CD4-positive, alpha-beta T cell treated with Interleukin-6 for 4 hours (primary cell): ENCODE measurements at regions not wholly inside any gene's neighbourhood (a gene's known extent, or its start where the extent isn't known, plus 50 kb on each side); places are given as distances from the start of the nearest gene placed in this dataset.

Source experiments
- DNase-seq: peaks from one replicate; pipeline ENCODE4 v3.0.0-alpha.2; 2020; ENCODE audit warnings: mixed read lengths

DNA sequence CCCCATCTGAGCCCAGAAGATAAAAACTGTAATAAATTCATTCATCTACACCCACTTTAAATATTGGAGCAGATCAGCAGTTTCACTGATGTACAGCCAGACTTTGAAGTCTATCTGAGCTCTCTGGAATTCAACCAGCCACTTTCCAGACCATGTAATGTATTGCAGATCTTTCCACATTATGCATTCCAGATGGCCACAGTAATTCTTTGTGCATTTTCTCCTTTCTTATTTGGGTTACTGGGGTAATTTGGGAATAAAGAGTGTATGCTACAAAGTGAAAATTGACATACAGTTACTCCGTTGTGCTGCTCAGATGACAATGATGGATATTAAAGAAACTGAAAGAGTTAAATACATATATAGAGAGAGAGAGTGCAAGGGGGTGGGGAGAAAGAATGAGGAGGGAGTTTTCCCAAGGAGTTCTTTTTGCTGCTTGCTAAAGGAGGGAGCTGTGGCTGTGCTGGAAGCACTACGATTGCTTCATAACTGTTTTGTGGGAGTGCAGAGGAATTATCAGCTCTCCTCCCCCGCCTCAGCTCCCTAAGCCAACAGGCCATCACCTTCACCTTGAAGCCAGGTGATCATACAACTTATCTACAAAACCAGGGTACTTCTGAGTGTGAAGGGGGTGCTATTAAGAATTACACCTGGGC lies 152.8 kb downstream of the GAS1 start:
- no peak for DNase-seq

DNA sequence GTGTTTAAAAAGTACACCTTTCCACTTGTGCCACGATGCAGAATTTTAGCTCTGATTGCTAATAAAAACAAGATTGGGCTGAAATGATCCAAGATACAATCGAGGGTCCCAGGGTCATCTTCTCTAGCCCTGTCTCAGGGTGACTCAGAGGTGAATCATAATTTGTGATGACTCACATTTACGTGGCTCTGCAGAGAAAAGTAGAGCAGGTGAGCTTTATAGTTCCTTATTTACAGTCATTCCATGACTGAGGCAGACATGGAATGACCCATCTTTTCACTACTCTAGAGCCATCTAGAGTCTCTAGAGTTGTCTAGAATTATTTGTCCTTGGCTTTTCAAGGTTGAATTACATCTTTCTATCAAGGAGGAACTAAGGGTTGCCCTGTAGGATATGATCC lies 155.2 kb downstream of the GAS1 start:
- DNase-seq = no peak

DNA sequence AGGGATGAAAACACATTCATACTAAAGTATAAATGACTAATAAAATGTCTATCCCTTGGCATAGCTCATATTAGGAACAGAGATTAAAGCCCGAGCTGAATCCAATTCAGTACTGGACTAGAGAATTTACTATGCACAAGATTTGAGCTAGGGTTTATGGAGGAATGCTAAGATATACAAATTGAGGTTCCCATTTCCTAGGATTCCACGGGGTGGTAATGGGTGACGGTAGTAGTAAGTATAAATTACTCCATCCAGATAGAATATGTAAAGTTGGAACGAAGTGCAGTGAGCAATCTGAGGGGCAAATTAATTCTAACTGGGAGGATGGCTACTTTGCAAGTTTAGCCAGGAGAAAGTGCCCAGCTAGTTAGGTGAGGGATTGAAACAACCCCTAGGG lies 156.5 kb downstream of the GAS1 start:
- DNase-seq = no peak

DNA sequence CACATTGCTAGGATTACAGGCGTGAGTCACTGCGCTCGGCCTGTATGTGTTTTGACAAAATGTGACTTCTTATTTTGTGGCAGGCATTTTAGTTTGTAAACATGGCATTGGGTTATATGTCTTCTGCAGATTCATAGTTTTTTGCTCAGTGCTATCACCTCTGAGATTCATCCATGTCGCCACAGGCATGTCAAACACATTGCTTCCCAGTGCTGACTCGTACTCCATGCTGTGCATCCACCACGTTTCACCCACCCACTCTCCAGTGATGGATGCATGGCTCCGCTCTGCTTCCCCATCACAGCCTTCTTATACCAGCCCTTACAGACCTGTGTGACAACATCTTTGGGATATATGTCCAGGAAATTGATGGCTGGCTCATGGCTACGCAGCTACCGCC lies 158.8 kb downstream of the GAS1 start:
- no peak for DNase-seq

DNA sequence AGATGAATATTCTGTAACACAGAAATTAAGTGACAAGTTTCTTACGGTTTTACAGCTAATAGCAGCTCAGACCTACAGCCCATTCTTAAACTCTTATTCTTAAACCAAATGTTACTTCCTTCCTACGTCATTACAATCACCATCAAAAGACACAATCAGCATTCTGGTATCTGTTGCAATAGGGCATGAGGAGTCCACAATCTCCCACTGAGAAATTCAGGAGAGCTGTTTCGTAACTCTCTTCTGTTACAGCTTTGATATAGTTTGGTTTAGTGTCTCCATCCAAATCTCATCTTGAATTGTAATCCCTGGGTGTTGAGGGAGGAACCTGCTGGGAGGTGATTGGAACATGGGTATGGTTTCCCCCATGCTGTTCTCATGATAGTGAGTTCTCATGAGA lies 163.4 kb downstream of the GAS1 start:
- DNase-seq = no peak

DNA sequence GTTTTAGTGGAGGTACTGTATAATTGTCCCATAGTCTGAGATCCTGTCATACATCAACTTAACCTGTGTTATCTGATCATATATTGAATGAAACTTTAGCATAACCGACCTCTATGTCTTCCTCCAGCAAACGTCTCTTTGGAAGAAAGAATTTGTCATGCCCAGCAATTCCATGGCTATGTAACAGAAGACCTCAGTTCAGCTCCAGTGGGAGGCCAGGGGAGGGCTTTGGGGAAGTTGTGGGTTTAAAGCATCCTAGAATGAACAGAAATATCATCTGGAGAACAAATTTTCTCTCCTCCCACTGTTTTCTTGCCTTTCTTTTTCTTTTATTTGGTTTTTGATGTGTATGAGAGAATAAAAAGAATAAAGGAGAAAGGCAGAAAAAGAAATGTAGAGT lies 164.5 kb downstream of the GAS1 start:
- no peak for DNase-seq

DNA sequence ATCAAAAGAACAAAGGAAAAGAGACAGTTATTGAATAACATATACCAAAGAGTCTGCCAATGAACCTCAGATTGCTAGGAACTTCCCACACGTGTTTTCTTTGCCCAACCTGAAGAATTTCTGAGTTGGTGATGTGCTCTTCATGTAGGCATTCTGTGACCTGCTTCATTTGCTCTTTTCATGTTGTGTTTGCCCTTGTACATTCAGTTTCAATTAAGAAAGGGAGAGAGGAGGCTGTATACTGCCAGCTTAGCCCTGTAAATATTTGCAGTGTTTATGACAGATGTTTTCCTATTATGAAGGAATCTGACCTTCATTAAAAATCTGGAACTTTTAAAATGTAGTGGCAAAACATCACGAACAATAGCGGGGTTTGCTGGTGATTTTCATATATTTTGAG lies 168.5 kb downstream of the GAS1 start:
- DNase-seq = no peak

DNA sequence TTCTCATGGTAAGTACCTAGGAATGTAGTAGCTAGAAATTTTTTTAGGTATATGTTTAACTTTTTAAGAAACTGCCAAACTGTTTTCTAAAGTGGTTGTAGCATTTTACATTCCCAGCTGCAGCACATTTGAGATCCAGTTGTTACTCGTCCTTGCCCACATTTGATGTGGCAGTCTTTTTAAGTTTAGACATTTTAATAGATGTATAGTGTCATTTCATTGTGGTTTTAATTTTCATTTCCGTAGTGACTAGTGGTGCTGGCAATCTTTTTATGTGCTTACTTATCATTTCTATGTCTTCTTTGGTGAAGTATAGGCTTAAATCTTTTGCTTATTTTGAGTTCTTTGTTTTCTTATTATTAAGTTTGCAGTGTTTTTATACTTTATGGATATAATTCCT lies 171.6 kb downstream of the GAS1 start:
- no peak for DNase-seq

DNA sequence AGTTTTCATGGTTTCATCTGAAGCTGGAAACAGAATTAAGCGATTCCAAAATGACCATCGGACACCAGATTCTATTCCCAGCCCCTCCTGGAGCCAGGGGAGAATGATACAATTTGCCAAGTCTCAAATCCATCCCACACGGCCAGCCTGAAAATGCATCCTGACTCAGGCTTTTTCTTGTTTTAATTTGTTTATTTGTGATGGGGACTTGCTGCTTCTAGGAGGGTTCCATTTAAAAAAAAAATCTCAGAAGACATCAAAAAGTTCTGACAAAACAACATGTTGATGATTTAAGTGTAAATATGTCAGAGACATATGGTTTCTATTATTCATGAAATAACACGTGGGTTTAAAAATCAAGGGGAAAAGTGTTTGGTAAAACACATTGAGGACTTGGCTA lies 173.2 kb downstream of the GAS1 start:
- no peak for DNase-seq

DNA sequence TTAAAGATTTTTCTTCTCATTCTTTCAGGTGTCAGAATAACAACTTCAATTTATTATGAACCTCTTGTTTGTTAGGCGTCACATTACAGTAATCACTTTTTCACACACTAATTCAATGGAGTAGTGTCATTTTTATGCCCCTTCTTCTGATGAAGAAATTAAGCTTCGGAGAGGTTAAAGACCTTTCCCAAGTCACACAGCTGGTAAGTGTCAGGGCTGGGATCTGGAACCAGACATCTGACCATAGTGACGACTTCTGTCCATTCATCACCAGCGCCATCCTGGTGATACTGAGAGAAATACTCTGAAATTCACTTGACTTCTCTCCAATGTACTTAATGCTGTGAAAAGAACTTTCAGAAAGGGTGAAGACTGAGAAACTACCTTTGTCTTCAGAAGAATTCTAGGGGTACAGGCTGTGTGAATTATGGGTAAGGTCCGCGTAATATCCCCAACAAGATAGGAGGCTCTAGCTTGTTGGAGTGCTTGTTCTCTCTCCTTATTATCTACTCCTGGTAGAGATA lies 173.8 kb downstream of the GAS1 start:
- DNase-seq = no peak

DNA sequence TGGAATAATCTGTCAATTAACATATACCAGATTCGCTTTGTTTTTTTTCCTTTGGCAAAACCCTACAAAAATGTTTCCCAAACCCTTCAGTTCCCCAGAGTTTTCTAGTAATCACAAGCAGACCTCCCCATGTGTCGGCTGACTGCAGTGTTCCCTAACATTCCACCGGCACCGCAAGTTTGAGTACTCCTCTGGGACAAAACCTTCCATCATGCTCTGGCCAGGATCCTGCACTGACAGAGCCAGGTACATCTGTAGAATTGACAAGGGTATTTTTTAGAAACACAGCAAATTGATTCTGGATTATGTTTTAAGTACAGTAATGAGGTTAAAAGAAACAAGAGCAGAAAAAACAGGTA lies 174.7 kb downstream of the GAS1 start:
- no peak for DNase-seq

DNA sequence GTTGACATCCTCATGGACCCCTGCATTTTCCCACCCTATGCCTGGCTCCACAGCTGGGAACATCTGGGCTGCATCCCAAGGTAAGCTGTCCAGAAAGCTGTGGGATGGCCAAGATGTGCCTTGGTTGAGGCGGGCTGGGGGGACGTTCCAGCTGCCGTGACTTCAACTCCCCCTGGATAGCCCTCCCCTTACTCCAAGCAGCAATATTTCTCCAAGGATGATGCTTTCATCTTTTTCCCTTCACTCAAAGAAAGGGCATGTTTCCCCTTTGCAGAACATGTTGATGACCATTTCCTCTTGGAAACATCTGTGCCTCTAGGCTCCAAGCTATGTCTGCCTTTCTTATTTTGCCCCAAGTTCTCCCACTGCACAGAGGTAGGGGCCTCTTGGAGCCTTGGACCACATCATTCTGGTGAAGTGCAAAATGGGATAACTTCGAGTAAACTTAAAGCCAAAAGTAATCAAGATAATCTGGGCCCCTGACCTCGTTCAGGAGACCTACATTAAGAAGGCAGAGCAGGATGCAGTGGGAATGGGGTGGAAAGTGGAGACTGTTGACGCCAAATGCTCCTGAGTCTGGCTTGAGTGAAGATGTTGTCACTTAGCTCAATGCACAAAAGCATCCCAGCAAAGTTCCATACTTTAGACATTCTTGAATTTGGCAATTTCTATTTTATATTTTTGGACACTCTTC lies 175.2 kb downstream of the GAS1 start:
- no peak for DNase-seq

DNA sequence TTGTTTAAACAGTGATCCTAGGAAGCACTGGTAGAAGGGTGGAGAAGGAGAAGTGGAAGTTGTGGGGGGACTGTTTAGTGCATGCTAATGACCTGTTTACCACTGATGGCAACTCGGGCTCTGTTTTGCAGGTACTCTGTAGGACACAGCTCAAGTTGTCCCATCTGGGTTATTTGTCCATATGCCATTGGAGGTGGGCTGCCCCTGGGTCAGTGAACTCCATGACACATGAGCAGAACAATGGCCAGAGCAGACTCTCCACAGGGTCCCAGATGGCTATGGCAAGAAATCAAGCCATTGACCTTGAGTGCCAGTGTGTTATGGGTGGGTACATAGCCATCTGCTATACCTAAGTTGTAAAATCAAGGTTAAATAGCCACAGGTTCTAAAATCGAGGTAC lies 175.9 kb downstream of the GAS1 start:
- no peak for DNase-seq

DNA sequence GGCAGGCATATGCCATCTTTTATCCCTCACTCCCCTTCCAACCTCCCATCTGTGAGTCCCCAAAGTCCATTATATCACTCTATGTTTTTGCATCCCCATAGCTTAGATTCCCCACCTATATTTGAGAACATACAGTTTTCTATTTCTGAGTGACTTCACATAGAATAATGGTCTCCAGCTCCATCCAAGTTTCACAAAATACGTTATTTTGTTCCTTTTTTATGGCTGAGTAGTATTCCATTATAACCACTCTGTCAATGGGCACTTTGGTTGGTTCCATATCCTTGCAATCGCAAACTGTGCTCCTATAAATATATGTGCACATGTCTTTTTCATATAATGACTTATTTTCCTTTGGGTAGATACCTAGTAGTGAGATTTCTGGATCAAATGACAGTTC lies 178.6 kb downstream of the GAS1 start:
- no peak for DNase-seq

DNA sequence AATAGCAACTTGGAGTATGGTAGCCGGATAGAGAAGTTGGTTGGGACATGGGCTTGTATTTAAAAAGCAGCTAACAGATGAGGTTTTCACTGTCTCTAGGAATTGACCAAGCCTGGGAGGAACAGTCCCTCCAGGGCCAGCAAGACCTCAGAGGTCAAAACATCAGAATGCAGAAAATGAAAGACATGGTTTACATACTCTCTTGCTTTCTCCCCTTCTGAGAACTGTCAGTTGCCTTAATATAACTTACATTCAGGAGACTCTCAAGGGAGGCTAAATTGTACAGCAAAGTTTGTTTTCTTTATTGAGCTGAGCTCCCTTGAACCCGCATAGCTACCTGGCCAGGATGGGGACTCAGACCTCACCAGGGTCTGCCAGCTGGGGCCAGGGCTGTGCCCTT lies 179.3 kb downstream of the GAS1 start:
- DNase-seq = no peak

DNA sequence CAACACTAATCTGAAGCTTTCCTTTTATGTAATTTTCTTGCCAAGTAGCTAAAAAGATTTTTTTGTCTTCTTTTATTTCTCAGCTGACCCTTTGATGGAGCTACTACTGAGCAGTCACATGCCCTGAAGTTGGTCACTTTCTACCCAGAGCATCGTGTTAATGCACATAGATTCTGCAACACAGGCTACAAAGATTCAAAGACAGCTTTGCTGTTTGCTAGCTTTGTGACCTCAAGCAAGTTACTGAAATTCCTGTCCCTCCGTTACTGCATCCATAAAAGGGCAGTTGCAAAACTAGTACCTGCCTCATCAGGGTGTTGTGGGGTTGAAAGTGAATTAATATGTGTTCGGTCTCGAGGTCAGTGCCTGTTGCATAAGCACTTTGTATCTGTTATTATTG lies 179.9 kb downstream of the GAS1 start:
- no peak for DNase-seq

DNA sequence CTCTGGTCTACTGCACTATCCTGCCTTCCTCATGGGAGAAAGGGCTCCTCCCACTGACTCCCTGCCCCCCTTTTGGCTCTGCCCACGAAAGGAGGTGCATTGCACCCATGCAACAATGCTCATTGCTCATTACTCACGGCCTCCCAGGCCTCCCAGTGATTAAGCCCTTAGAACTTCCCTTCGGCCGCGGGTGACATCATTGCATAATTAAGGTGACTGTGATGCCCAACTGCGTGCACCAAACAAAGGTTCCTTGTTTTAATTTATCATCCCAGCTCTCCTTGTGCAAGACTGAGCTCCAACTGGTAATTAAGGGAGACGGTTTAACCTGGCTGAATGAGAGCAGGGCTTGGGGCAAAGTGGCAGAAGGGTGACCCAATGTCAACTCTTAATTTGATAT lies 180.4 kb downstream of the GAS1 start:
- no peak for DNase-seq

DNA sequence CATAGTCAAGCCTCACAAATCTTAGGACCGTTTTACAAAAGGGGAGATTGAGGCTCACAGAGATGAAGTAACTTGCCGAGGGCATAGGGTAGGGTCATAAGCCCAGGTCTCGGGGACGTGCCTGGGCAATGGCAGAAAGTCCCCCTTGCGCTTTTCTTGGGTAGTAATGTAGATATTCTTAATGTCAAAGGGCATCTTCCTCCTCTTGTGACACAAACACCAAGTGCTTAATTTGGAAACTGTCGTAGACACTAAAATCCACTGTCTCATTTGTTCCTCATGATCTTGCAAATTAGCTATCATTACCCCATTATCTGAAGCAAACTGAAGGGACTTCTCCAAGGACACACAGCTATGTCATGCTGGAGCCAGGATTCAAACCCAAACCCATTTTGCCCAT lies 180.8 kb downstream of the GAS1 start:
- no peak for DNase-seq

DNA sequence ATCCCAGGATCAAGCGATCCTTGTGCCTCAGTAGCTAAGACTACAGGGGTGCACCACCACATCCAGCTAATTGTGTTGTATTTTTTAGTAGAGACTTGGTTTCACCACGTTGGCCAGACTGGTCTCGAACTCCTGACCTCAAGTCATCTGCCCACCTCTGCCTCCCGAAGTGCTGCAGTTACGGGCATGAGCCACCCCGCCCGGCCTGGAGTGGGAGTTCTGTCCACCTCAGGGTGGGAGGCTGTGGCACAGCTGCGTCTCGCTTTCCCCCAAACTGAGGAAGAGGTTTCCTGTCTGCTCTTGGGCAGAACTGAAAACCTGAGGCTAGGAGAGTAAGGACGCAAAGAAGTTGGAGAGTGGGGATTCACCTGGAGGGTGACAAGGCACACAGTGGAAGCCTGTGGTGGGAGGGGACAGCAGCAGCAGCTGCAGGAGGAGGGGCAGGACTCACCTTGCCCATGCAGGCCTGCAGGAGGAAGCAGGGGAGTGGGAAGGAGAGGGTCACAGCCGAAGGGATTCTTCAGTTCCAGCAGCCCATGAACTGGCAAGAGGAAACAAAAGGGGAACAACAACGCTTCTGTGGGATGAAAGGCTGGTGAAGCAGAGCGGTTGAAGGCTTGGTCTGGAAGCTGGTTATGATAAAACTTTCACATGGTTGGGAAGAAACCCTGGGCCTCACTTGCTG lies 181.4 kb downstream of the GAS1 start:
- no peak for DNase-seq

DNA sequence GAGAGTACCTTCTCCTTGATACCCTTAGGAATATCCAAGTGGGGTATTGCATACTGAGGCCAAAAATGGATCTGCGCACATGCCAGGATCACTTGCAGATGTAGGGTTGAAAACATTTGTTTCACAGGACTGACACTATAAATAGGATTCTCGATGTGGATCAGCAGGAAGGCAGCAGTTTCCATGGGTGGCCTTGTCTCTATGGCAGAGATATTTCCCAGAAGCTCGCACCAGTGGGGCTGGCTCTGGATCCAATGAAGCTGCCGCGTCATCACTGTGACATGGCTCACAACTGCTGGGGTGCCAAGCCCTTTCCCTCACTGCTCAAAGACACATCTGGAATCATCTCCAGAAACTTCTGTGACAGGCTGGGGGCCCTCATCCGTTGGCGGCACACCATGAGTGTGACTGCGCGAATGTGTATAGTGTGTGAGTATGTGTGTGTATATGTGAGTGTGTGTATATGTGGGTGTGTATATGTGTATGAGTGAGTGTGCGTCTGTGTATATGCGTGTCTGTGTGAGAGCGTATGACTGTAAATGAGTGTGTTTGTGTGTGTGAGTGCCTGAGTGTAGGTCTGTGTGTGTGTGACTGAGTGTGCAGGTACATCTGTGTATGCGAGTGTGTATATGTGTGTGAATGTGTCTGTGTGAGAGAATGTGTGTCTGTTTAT lies 182.5 kb downstream of the GAS1 start:
- no peak for DNase-seq

DNA sequence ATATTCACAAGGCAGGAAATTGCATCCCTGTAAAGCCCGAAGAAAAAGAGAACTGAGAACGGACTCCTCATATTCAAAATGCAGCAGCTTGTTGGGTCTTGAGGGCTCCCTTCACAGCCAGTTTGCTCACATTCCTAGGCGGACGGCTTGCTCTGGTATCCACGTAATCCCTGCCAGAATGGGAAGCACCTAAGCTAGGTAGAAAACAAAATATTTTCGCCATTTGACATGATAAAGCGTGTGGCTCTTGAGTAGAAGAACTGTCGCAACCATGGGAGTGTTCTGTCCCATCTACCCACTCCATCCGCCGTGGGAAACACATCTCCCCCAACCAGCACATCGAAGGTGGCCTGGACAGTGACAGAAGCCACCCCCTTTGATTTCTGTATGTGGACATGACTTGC lies 183.1 kb downstream of the GAS1 start:
- DNase-seq = no peak

DNA sequence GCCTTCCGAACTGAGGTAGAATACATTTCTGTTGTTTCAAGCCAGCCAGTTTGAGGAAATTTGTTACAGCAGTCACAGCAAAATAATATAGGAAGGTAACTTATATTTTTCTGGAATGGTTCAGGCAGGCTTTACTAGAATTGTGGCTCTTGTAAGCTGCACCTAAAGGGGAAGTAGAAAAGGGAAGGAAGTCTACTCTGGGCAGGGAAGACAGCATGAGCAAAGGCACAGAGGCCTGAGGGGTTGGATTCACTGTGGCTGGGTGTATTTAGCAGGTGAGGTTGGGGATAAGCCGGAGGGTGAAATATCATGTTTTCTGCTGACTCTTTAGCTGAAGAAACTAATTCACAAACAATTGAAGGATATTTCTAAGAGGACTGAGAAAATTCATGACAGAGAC lies 183.5 kb downstream of the GAS1 start:
- no peak for DNase-seq

DNA sequence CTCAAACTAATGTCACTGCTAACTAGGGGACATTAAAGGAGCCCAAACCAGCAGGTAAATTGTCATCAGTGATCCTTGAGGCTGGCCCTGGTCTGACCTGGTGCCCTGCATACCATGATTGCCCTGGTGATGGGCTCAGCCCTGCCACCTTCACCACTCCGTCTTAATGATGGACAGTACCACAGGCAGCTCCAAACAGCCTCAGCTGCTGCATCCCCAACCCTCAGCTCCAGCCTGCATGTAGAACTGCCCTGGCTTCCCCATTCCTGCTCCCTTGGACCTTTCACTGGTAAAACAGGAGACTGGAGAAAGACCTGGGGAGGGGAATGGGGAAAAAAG lies 190.0 kb downstream of the GAS1 start:
- no peak for DNase-seq
